ENCODE measurements at regions not wholly inside any gene's neighbourhood (a gene's known extent, or its start where the extent isn't known, plus 50 kb on each side); places are given as distances from the start of the nearest gene placed in this dataset.
A peak's percentile ranks its signal among the peaks of the same experiment; 100 is the strongest.
"Not testable (repeated sequence)": the region's sequence is repeated elsewhere in the genome, so short reads cannot be mapped to it uniquely, and the experiment has no call there.

DNA sequence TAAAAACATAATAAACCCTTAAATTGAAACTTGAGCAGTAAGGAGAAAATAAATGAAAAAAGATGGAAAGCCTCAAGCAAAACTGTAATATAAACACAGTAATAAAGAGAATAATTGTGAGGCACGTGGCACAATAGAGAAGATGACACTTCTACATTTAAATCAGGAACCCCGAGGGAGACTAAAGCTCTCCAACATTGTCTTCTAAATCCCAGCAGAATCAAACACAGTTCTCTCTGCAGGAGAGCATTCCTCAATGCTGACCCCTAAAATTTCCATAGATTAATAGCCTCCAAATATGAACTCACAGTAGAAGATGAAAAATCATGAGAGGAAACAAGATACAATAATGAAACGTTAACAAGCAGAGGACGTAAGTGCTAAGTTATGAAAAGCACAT lies 721.2 kb upstream of the COX7C start:
- DNase-seq: no peak

DNA sequence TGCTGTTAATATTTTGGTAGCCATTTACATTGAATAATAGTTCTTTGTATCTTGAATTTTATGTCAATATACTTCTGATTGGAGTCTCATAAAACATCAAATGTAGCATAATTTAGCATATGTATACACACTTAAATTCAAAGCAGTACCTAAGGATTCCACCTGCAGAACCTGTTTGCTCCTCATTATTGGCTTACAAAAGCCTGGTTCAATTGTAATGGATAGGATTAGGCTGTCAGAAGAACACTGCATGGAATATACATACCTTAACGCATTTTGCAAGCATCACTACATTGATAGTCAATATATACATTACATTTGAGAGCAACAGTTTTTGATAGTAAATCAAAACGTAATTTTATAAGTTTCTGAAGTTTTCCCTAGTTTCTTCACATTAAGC lies 711.3 kb upstream of the COX7C start:
- DNase-seq: no peak

DNA sequence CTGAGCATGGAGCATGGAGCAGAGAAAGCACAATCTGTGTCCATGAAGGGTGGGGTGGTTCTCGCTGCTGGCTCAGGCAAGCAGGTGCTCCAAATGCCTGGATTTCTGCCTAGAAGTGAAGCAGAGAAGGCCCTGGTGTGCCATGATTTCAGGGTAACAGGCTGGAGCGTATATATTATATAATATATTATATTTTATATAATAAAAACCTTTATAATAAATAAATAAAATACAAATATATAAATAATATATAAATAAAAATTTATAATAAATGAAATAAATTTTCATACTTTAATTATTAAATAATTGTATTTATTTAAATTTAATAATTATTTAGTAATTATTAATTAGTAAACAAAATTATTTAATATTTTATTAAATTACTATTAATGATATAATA lies 707.4 kb upstream of the COX7C start:
- no peak for DNase-seq

DNA sequence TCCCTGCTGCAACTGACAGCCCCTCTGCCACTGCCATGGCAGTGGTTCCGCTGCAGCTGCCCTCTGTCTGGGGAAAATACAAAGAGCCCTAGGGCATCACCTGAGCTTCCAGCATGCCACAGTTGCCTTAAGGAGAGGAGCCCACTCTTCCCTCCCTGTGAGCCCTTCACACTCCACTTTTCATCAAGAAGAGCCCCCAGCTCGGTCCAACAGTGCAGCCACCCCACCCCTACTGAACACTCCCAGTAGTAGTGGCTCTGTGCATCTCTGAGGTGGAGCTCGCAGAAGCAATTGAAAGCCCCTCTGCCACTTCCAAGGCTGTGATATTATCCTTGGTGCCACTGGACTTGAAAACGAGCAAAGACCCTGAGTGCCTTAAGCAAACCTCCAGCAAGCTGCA lies 696.8 kb upstream of the COX7C start:
- no peak for DNase-seq

DNA sequence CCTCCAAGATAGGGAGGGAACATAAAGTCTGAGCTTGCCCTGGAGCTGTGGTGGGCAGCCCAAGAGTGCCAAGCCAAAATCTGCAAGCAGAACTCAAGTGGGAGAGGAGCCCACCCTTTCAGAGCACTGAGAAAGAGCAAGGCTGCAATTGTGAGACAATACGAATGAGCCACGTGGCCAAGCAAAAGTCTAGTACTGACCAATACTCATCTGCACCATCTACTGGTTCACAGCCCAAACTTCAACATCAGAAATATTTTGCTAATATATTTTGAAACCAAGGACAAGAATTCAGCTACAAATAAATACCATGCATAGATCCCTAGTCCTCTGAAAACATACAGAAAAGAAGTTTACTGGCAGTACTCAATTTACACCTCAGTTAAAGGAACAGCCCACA lies 696.2 kb upstream of the COX7C start:
- DNase-seq: no peak

DNA sequence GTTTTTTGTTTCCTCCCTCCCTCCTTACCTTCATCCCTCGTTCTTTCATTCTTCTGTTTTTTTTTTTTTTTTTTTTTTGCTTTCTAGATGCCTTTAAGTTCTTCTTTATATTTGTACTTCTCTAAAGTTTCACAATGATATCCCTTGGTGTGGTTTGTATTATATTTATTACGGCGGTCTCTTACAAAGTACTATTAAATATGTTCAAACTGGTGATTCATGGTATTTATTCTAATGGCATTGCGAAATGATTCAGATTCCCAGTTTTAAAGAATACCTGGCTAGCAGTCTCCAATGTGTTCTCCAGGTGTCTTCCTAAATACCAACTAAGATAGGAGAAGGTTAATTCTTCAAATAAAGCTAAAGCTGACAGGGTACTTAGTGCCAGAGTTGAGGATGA lies 690.1 kb upstream of the COX7C start:
- no peak for DNase-seq

DNA sequence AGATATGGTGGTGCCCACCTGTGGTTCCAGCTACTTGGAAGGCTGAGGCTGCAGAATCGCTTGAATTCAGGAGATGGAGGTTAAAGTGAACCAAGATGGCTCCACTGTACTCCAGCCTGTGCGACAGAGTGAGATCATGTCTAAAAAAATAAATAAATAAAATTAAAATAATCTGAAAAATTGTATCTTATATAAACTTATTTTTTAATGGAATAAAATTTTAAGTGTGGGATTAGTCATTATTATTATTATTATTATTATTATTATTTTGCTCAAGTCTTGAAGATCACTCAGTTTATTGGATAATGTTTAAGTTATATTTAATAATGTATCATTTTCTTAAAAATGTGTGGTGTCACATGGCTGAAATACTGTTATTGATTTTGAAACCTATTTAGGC lies 688.0 kb upstream of the COX7C start:
- DNase-seq: no peak

DNA sequence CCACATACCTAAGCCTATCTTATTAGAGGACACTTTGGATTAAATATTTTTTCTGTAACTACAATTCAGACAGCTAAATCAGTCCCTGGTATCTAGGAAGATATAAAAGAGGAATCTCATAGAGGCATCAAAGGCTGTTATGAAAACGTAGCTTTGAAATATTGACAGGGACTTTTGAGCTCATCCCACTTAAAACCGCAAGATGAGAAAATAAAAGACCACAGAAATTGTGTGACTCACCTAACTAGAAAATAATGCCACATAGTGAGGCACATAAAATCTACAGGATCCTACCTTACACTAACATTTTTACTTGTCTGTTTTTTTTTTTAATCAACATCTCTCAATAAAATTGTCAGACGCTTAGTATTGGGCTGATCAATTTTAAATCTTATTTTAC lies 686.5 kb upstream of the COX7C start:
- no peak for DNase-seq

DNA sequence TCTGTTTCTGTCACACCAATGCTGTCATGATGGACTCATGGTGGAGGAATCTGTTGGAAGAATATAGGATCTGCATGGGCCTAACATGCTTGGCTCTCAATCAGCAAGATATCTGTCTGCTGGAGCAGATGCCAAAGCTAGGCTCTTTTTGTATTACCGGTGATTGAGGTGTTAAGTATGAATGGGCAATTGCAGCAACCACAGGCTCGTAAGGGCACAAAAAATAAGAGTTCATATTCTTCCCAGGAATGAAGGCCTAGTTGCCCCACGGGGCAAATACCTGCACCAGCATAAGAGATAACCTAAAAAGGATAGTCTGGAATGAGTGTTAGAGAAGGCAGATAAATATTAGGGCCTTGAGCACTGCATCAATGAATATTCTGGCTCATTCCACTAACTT lies 679.5 kb upstream of the COX7C start:
- DNase-seq: no peak

DNA sequence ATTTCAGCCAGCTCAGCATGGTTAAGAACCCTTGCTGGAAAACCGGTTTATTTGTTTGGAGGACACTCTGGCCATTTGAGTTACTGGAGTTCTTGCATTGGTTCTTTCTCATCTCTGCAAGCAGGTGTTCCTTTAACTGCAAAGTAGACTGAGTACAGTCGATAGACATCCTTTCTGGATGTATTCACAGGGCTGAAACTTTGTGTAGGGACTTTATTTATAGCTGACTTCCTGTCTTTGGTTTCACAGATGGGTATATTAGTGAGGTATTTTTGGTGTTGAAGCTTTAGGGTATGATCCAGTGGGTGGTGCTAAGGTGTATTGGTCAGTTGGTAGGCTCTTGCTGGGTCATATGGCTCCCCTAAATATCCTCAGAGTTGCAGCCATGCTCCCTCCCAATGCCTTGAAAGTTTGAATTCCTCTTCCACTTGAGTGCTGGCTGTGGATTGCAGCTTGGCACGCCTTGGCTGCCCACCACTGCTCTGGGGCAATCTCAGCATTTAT lies 666.0 kb upstream of the COX7C start:
- no peak for DNase-seq

DNA sequence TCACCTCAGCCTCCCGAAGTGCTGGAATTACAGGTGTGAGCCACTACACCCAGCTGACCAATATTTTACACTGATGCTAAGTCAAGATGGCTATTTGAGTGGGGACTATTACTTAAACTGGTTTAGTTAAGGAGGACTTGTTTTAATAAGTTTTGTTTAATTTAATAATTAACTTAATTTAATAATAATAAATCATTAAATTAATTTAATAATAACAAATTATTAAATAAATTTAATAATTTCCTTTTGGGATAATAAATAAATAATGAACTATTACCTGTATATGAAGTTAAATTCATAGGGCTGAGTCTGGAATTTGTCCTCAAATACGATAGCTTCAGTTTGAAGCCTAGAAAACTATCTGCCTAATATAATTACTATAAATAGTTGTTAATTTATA lies 665.1 kb upstream of the COX7C start:
- DNase-seq: no peak

DNA sequence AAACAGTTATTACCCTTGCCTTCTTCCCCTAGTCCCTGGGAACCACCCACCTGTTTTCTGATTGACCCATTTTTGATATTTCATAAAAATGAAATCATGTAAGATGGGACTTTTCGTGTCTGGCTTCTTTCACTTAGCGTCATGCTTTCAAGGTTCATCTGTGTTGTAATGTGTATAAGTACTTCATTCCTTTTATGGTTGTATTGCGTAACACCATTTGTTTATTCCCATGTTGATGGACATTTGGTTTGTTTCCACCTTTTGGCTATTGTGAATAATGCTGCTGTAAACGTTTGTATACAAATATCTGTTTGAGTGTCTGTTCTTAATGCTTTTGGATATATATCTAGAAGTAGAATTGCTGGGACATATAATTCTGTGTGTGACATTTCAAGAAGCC lies 650.1 kb upstream of the COX7C start:
- DNase-seq: no peak

DNA sequence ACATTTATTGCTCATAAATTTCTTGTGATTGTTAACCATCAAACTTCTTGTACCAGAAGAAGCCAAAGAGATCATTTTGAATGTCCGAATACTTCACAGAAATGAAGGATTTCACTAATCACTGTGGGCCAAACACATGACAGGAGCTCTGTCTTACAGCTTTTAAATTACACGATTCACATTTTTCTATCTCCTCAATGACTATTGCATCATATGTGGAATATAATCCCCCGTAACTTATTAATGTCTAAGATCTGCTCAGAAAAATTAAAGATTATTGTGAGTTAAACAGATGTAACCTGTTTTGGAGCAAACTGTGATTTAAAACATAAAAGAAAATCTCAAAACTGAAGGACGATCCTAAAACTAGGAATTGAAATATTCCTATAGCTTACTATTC lies 645.2 kb upstream of the COX7C start:
- no peak for DNase-seq

DNA sequence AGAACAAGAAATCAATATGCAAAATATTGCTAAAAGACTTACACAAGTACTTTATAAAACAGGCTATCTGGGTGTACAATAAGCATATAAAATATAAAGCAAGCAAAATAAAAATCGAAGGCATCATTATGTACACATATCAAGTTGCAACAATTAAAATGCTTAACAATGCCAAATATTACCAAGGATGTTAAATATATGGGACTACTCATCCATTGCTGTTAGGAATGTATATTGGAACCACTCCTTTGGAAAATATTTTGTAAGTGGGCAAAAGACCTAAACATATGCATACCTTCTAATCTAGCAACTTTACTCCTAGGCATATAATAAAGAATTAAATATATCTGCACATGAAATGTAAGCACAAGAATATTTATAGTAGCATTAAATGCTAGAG lies 632.6 kb upstream of the COX7C start:
- DNase-seq: no peak

DNA sequence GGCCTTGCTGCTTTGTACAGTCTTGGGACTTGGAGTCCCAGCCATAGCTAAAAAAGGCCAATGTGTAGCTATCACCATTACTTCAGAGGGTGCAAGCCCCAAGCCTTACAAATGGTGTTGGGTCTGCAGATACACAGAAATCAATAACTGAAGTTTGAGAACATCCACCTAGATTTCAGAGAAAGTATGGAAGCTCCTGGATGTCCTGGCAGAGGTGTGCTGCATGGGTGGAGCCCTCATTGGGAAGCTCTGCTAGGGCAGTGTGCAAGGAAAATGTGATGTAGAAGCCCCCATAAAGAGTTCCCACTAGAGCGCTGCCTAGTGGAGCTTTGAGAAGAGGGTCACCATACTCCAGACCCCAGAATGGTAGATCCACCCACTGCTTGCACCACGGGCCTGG lies 626.7 kb upstream of the COX7C start:
- no peak for DNase-seq

DNA sequence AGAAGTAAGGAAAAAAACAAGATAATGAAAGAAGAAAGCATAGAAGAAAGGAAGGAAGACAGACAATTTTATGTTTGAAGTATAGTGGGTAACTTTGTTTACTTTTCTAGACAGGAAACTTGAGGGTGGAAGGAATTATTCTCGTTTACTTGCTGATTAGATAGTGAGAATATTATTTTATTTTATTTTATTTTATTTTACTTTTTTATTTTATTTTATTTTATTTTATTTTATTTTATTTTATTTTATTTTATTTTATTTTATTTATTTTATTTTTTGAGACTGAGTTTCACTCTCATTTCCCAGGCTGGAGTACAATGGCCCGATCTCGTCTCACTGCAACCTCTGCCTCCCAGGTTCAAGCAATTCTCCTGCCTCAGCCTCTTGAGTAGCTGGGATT lies 623.1 kb upstream of the COX7C start:
- DNase-seq: not testable (repeated sequence)

DNA sequence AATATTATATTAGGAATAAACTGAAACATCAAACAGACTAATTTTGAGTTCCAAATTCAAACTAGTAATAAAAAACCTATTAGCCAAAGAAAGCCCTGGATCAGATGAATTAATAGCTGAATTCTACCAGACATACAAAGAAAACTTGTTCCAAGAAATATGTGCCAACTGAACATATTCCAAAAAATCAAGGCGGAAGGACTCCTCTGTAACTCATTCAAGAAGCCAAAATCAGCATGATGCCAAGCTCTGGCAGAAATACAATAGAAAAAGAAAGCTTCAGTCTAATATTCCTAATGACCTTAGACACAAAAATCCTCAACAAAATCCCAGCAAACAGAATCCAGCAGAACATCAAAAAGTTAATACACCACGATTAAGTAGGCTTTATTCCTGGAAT lies 619.1 kb upstream of the COX7C start:
- no peak for DNase-seq

DNA sequence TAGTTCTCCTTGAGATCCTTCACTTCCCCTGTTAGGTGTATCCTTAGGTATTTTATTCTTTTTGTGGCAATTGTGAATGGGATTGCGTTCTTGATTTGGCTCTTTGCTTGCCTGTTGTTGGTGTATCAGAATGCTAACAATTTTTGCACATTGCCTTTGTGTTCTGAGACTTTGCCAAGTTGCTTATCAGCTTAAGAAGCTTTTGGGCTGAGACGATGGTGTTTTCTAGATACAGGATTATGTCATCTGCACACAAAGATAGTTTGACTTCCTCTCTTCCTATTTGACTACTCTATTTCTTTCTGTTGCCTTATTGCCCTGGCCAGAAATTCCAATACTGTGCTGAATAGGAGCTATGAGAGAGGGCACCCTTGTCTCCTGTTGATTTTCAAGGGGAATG lies 609.4 kb upstream of the COX7C start:
- DNase-seq: no peak

DNA sequence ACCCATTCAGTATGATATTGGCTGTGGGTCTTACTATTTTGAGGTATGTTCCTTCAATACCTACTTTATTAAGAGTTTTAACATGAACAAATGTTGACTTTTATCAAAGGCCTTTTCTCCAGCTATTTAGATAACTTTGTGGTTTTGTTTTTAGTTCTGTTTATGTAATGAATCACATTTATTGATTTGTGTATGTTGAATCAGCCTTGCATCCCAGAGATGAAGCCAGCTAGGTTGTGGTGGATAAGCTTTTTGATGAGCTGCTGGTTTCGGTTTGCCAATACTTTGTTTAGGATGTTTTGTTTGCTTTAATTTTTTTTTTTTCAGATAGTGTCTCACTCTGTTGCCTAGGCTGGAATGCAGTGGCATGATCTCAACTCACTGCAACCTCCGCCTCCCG lies 609.0 kb upstream of the COX7C start:
- DNase-seq: no peak

DNA sequence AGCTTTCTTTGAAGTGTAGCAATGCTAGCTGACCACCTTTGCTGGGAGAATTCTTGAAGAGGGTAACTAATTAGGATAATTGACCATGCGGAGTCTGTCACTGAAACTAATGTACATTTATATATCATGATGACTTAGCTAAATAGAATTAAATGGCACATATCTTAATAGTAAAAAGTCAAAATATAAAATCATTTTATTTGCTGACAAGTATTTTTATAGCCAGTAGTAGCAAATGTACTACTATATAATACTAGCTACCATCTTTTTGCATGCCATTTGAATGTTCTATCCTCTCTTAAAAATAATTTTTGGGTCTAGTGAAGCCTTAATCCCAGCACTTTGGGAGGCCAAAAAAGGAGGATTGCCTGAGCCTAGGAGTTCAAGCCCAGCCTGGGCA lies 605.8 kb upstream of the COX7C start:
- no peak for DNase-seq

DNA sequence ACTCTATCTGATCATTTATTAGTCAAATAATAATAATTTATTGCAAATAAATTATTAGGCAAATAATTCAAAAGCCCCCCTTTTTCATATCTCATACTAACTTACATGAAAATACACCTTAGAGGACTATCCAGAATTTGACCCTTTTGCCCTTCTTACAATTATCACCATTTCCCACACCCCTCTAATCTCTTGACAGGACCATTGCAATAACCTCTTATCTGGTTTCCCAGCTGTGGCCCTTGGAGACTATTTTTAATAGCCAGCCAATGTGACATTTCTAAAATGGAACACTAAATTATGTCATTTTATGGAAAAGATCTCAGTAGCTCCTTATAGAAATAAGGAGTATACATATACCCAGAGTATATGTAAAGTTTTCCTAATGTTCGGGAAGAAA lies 588.4 kb upstream of the COX7C start:
- DNase-seq: no peak

DNA sequence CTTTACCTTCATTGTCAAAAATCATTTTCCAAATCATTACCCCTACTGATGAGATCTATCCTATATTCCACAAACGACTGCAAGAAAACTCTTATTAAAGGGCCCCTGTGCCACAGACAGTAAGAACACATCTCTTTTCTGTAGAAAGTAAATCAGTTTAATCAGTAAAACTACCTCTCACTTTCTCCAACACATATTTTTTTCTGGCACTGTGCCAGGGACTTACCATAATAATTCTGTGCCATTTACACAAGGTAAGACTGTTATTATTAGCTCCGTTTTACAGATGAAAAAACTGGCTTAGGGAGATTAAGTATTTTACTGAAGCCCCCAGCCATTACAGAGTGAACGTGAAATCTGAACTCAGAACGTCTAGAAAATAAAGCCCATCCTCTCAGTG lies 587.0 kb upstream of the COX7C start:
- DNase-seq: no peak

DNA sequence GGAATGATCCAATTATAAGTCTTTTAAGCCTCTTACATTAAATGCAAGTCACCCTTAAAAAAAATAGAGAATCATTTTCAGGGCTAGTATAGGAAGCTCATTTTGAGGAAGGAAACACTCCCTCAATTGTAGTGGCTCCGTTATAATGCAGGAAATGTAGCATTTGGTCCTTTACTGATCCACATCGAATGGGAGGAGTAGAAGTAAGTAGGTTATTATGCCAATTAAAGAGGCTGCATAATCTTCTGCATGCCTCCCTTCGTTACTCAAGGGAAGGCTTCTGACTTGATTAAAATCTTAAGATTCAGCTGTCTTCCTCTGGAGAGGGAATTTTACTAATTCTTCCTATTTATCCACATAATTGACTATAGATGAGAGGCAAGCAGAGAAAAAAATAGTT lies 579.2 kb upstream of the COX7C start:
- DNase-seq: no peak

DNA sequence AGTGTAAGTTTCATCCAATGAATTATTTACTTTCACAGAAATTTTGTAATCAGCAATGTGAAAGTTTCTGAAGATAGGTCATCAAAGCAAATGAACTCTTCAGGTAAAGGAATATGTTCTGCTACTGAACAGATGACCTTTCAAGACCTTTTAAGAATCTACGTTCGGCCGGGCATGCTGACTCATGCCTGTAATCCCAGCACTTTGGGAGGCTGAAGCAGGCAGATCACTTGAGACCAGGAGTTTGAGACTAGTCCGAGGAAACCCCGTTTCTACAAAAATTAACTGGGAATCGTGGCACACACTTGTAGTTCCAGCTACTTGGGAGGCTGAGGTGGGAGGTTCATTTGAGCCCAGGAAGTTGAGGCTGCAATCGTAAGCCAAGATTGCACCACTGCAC lies 578.4 kb upstream of the COX7C start:
- no peak for DNase-seq

DNA sequence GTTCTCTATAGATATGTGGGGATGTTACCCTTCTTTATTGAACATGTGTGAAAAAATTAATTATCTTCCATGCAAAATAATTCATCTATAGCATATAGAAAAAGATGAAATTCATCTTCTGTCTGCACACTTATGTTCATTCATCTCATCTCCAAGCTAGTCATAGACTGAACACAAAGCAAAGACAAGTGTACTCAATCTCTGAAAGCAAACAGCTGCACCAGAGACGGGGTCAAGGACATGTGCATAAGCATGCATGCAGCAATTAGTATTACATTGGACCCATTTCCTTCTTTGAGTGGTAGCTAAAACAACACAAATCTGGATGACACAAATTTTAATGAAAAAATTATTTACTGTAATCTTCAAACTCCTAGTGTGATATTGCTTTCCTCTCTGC lies 547.0 kb upstream of the COX7C start:
- peak; percentile 13 for DNase-seq

DNA sequence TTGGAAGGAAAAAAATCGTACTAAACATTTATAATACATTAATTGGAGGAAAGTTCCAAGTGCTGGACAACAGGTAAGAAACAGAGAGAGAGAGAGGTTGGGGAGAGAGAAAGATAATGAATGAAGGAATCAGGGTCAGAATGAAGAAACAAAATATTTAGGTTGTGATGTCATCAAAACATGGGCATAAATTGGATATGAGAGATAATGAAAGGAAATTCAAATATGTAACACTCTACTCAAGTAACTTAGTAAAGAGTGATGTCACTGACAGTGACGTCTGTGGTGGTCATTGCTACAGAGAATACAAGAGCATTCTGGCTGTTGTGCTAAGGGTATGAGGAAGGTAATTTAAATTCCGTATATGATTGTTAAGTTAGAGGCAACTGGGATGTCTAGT lies 543.4 kb upstream of the COX7C start:
- no peak for DNase-seq

All from NCI-H1694 treated with DMSO at 0.1 percent for 48 hours (cell line).